ENCODE measurements at regions not wholly inside any gene's neighbourhood (a gene's known extent, or its start where the extent isn't known, plus 50 kb on each side); places are given as distances from the start of the nearest gene placed in this dataset.

GRCh38 chr2:62595474-62595873 lies 89.5 kb upstream of the TMEM17 start:
- intact Hi-C loops (cut with DNase I): no loop called here
- TF ChIP-seq CTCF (IDR thresholded peaks at IDR 0.05; ENCODE audit: borderline replicate concordance, extremely low read depth, insufficient read depth): no peak

GRCh38 chr2:62593825-62594224 lies 87.8 kb upstream of the TMEM17 start:
- no peak for TF ChIP-seq CTCF (IDR thresholded peaks at IDR 0.05; ENCODE audit: borderline replicate concordance, extremely low read depth, insufficient read depth)

More at GRCh38 chr2:62595474-62595873, 89.5 kb upstream of the TMEM17 start:
- Histone ChIP-seq H3K27me3 (ENCODE audit: control insufficient read depth, insufficient read depth, low read length) (no peaks in the 10 kb centered on the region), H3K4me3 (ENCODE audit: low read length in 3 of 3) (no peak overlapping the region), H3K9ac (ENCODE audit: low read length in 3 of 3) (no peak overlapping the region), H3K9me3 (ENCODE audit: control insufficient read depth in 2 of 3, insufficient read depth in 1 of 3, low read length in 3 of 3) (no peaks in the 10 kb centered on the region), H3K36me3 (ENCODE audit: control insufficient read depth in 2 of 3, insufficient read depth in 3 of 3, low read length in 3 of 3) (no peaks in the 10 kb centered on the region), H3K27ac (ENCODE audit: low read depth in 2 of 2, low read length in 2 of 2) (no peak overlapping the region), H3K4me1 (ENCODE audit: control insufficient read depth in 2 of 3, insufficient read depth in 2 of 3, low read depth in 1 of 3, low read length in 3 of 3) (peaks cover 0 to 3% (median 0%) of the 10 kb centered on the region in 3 donors)
- DNase-seq: no peak
- no peak for FAIRE-seq

GRCh38 chr2:62591491-62591890 lies 85.5 kb upstream of the TMEM17 start:
- H3K9me3 ChIP-seq (ENCODE audit: control insufficient read depth in 2 of 3, insufficient read depth in 1 of 3, low read length in 3 of 3): no peaks in the 10 kb centered on the region
- no peaks in the 10 kb centered on the region for H3K4me1 ChIP-seq (ENCODE audit: control insufficient read depth in 2 of 3, insufficient read depth in 2 of 3, low read depth in 1 of 3, low read length in 3 of 3)
- TF ChIP-seq CTCF (IDR thresholded peaks at IDR 0.05; ENCODE audit: borderline replicate concordance, extremely low read depth, insufficient read depth): no peak
- H3K36me3 ChIP-seq (ENCODE audit: control insufficient read depth in 2 of 3, insufficient read depth in 3 of 3, low read length in 3 of 3): no peaks in the 10 kb centered on the region
- no peak overlapping the region for H3K4me3 ChIP-seq (ENCODE audit: low read length in 3 of 3)
- no peak overlapping the region for H3K9ac ChIP-seq (ENCODE audit: low read length in 3 of 3)
- H3K27me3 ChIP-seq (ENCODE audit: control insufficient read depth, insufficient read depth, low read length): no peaks in the 10 kb centered on the region
- DNase-seq (no peak), FAIRE-seq (no peak)
- intact Hi-C loops (cut with DNase I): no loop called here
- H3K27ac ChIP-seq (ENCODE audit: low read depth in 2 of 2, low read length in 2 of 2): no peak overlapping the region

More at GRCh38 chr2:62593825-62594224, 87.8 kb upstream of the TMEM17 start:
- no peak for DNase-seq
- no peaks in the 10 kb centered on the region for H3K27me3 ChIP-seq (ENCODE audit: control insufficient read depth, insufficient read depth, low read length)
- H3K9me3 ChIP-seq (ENCODE audit: control insufficient read depth in 2 of 3, insufficient read depth in 1 of 3, low read length in 3 of 3): no peaks in the 10 kb centered on the region
- no peak for FAIRE-seq
- no peak overlapping the region for H3K9ac ChIP-seq (ENCODE audit: low read length in 3 of 3)
- H3K4me1 ChIP-seq (ENCODE audit: control insufficient read depth in 2 of 3, insufficient read depth in 2 of 3, low read depth in 1 of 3, low read length in 3 of 3): peaks cover 0 to 3% (median 0%) of the 10 kb centered on the region in 3 donors
- intact Hi-C loops (cut with DNase I): no loop called here
- H3K27ac ChIP-seq (ENCODE audit: low read depth in 2 of 2, low read length in 2 of 2): no peak overlapping the region
- no peak overlapping the region for H3K4me3 ChIP-seq (ENCODE audit: low read length in 3 of 3)
- H3K36me3 ChIP-seq (ENCODE audit: control insufficient read depth in 2 of 3, insufficient read depth in 3 of 3, low read length in 3 of 3): no peaks in the 10 kb centered on the region

- H3K27ac ChIP-seq (ENCODE audit: low read depth in 2 of 2, low read length in 2 of 2): no peak overlapping the region
- no peak for FAIRE-seq
- intact Hi-C loops (cut with DNase I): no loop called here
Observed at GRCh38 chr2:62589691-62590356, 83.8 kb upstream of the TMEM17 start.

More at GRCh38 chr2:62589691-62590356, 83.8 kb upstream of the TMEM17 start:
- Histone ChIP-seq H3K36me3 (ENCODE audit: control insufficient read depth in 2 of 3, insufficient read depth in 3 of 3, low read length in 3 of 3) (no peaks in the 10 kb centered on the region), H3K9ac (ENCODE audit: low read length in 3 of 3) (no peak overlapping the region), H3K9me3 (ENCODE audit: control insufficient read depth in 2 of 3, insufficient read depth in 1 of 3, low read length in 3 of 3) (no peaks in the 10 kb centered on the region), H3K27me3 (ENCODE audit: control insufficient read depth, insufficient read depth, low read length) (no peaks in the 10 kb centered on the region), H3K4me3 (ENCODE audit: low read length in 3 of 3) (no peak overlapping the region), H3K4me1 (ENCODE audit: control insufficient read depth in 2 of 3, insufficient read depth in 2 of 3, low read depth in 1 of 3, low read length in 3 of 3) (no peaks in the 10 kb centered on the region)
- TF ChIP-seq CTCF (IDR thresholded peaks at IDR 0.05; ENCODE audit: borderline replicate concordance, extremely low read depth, insufficient read depth): no peak
- DNase-seq: no peak
